Uterus (tissue), 3 donors: ENCODE measurements at regions not wholly inside any gene's neighbourhood (a gene's known extent, or its start where the extent isn't known, plus 50 kb on each side); places are given as distances from the start of the nearest gene placed in this dataset.

Experiments used
- DNase-seq, 2 donors: peaks; one replicate each; pipeline ENCODE4 v3.0.0-alpha.2; 2019 to 2020
- H3K27ac ChIP-seq, 2 donors: fragments of 200-600 bp; sonication (generic); 1 replicate in 1 of 2; 2 replicates in 1 of 2; pipeline ENCODE4 v1.5.1; 2016 to 2018
- H3K27me3 ChIP-seq, 2 donors: fragments of 200-600 bp; sonication (generic); one replicate each; pipeline ENCODE4 v1.5.1; 2018 to 2019; ENCODE audit warnings: control low read depth in 1 of 2
- H3K36me3 ChIP-seq, 2 donors: fragments of 200-600 bp; sonication (generic); one replicate each; pipeline ENCODE4 v1.5.1; 2019; ENCODE audit warnings: control low read depth in 1 of 2
- H3K4me1 ChIP-seq, 2 donors: fragments of 200-600 bp; sonication (generic); one replicate each; pipeline ENCODE4 v1.5.1; 2018 to 2019; ENCODE audit warnings: control low read depth in 1 of 2
- H3K4me3 ChIP-seq, 2 donors: fragments of 200-600 bp; sonication (generic); 1 replicate in 1 of 2; 2 replicates in 1 of 2; pipeline ENCODE4 v1.5.1; 2018 to 2019; ENCODE audit warnings: mild to moderate bottlenecking in 1 of 2
- H3K9me3 ChIP-seq, 2 donors: fragments of 200-600 bp; sonication (generic); one replicate each; pipeline ENCODE4 v1.5.1; 2019; ENCODE audit warnings: control low read depth in 1 of 2
- CTCF ChIP-seq, 4 experiments: fragments of 200-600 bp in 2 of 4; fragments of 450-650 bp in 2 of 4; sonication (generic) in 2 of 4; IDR thresholded peaks; one replicate each; pipeline ENCODE4 v1.5.1; 2016 to 2019; ENCODE audit warnings: antibody characterized with exemption in 4 of 4, mild to moderate bottlenecking in 2 of 4, moderate library complexity in 1 of 4
- POLR2A ChIP-seq, 2 donors: fragments of 450-650 bp; IDR thresholded peaks; one replicate each; pipeline ENCODE4 v1.6.1; 2016; ENCODE audit warnings: antibody characterized with exemption in 2 of 2, mild to moderate bottlenecking in 1 of 2, moderate library complexity in 1 of 2
- intact Hi-C: fragments of 100-400 bp; cut with DNase I; formaldehyde crosslinking; loops from one replicate; pipeline ENCODE4 v1.15.1; 2023; ENCODE audit warnings: low total_unique reads
- donor health status: DM: yes; HTN: yes; CAD: no.

GRCh38 chr5:165258197-165258771 is 1752.9 kb downstream of the MAT2B start:
- no peak for DNase-seq
- Histone ChIP-seq H3K9me3 (no peaks in the 10 kb centered on the region), H3K4me3 (no peak overlapping the region), H3K36me3 (no peaks in the 10 kb centered on the region), H3K27ac (no peak overlapping the region), H3K27me3 (no peaks in the 10 kb centered on the region), H3K4me1 (no peaks in the 10 kb centered on the region)
- intact Hi-C loops = no loop called here
- no peak for TF ChIP-seq POLR2A (IDR thresholded peaks at IDR 0.05)
- TF ChIP-seq CTCF (IDR thresholded peaks at IDR 0.05) = no peak

- Histone ChIP-seq H3K4me1 (no peaks in the 10 kb centered on the region), H3K27me3 (no peaks in the 10 kb centered on the region), H3K36me3 (no peaks in the 10 kb centered on the region), H3K27ac (no peak overlapping the region), H3K9me3 (no peaks in the 10 kb centered on the region), H3K4me3 (no peak overlapping the region)
- no peak for DNase-seq
- intact Hi-C loops = no loop called here
- no peak for TF ChIP-seq CTCF (IDR thresholded peaks at IDR 0.05)
- TF ChIP-seq POLR2A (IDR thresholded peaks at IDR 0.05) = no peak
Observed at GRCh38 chr5:165260426-165260825, 1755.0 kb downstream of the MAT2B start.

DNA sequence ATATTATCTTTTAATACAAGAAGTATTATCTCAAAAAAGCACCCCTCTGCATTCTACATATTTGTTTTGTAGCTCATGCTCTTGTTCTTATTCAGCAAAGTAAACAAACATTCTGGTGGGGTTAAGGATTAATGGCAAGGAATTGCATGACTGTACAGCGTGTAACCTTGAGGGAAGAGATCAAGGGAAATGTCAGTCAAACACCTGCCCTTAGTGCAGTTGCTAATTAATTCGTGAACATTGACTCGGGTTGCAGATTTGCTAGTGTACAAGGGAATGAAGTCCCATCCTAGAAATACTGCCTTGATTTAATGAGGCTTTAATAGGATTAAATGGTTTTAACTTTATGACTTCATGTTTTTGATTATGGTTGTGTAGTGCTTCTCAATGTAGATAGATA is 1758.1 kb downstream of the MAT2B start:
- Histone ChIP-seq H3K27ac (no peak overlapping the region), H3K36me3 (no peaks in the 10 kb centered on the region), H3K27me3 (no peaks in the 10 kb centered on the region), H3K4me3 (no peak overlapping the region), H3K4me1 (no peaks in the 10 kb centered on the region), H3K9me3 (no peaks in the 10 kb centered on the region)
- DNase-seq = no peak
- intact Hi-C loops = no loop called here
- TF ChIP-seq POLR2A (IDR thresholded peaks at IDR 0.05) (no peak), CTCF (IDR thresholded peaks at IDR 0.05) (no peak)

DNA sequence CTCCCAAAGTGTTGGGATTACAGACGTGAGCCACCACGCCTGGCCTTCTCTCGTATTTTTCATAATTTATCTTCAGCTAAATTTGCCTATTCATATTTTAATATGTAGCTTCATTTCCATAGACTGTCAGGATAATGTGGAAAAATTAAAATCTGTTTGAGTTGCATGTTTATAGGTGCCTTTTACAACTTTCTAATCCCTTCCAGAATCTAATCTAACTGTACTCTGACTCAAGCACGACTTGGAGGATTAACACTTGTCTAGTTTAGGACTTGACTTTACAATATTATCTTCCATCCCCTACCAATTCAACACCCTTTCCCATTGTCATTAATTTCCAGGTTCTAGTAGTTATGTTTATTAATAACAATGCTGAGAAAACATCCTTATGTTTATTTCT is 1761.5 kb downstream of the MAT2B start:
- TF ChIP-seq POLR2A (IDR thresholded peaks at IDR 0.05) = no peak
- TF ChIP-seq CTCF (IDR thresholded peaks at IDR 0.05) = no peak
- intact Hi-C loops = no loop called here
- no peak for DNase-seq
- Histone ChIP-seq H3K9me3 (no peaks in the 10 kb centered on the region), H3K36me3 (no peaks in the 10 kb centered on the region), H3K4me1 (no peaks in the 10 kb centered on the region), H3K27ac (no peak overlapping the region), H3K4me3 (no peak overlapping the region), H3K27me3 (no peaks in the 10 kb centered on the region)

GRCh38 chr5:165272436-165272835 is 1767.0 kb downstream of the MAT2B start:
- no peak overlapping the region for H3K27ac ChIP-seq
- no peaks in the 10 kb centered on the region for H3K4me1 ChIP-seq
- no peak for DNase-seq

More at GRCh38 chr5:165272436-165272835, 1767.0 kb downstream of the MAT2B start:
- no peaks in the 10 kb centered on the region for H3K27me3 ChIP-seq
- H3K36me3 ChIP-seq = no peaks in the 10 kb centered on the region
- no peak for TF ChIP-seq CTCF (IDR thresholded peaks at IDR 0.05)
- TF ChIP-seq POLR2A (IDR thresholded peaks at IDR 0.05) = no peak
- H3K9me3 ChIP-seq = peaks cover 0 to 2% of the 10 kb centered on the region in 2 donors
- intact Hi-C loops = no loop called here
- H3K4me3 ChIP-seq = no peak overlapping the region
